IMR-90 (cell line): ENCODE measurements at regions not wholly inside any gene's neighbourhood (a gene's known extent, or its start where the extent isn't known, plus 50 kb on each side); places are given as distances from the start of the nearest gene placed in this dataset.

ENCODE experiments used
- ATAC-seq: fragments of 200-7000 bp; cut with Tn5 transposase; 2 replicates; pipeline ENCODE4 v1.9.1; 2020; ENCODE audit warnings: low read depth, mild to moderate bottlenecking, moderate library complexity
- BruUV-seq: library from RNA; stranded (reverse); fragments of 400-500 nt; replicated peaks from 2 replicates; lab custom pipeline; 2021; lab: Mats Ljungman, UMichigan
- CTCF ChIA-PET: fragments of 300-600 bp; formaldehyde crosslinking; extraction: SDS; loops from one replicate; lab custom pipeline; 2021; ENCODE audit warnings: antibody characterized with exemption; lab: Yijun Ruan, JAX
- POLR2A ChIA-PET: fragments of 300-600 bp; sonication (Branson Sonifier 250); formaldehyde crosslinking; loops from one replicate; lab custom pipeline; 2022; ENCODE audit warnings: antibody characterized with exemption; ENCODE audit not compliant: unreplicated experiment; lab: Charles Lee
- DNase-seq: peaks from one replicate; pipeline ENCODE4 v3.0.0; 2013
- H2AFZ ChIP-seq: replicated peaks from 2 replicates; pipeline ENCODE3; 2013; ENCODE audit warnings: low read length, mild to moderate bottlenecking; ENCODE audit not compliant: poor library complexity
- H2AK5ac ChIP-seq: 2 replicates; pipeline ENCODE4 v1.6.1; 2013; ENCODE audit warnings: low read depth, low read length, inconsistent platforms
- H2AK9ac ChIP-seq: replicated peaks from 2 replicates; pipeline ENCODE3; 2013; ENCODE audit warnings: mild to moderate bottlenecking, low read depth, low read length, moderate library complexity; ENCODE audit not compliant: poor library complexity
- H2BK120ac ChIP-seq: 2 replicates; pipeline ENCODE4 v1.6.1; 2013; ENCODE audit warnings: low read depth, low read length, inconsistent platforms
- H2BK15ac ChIP-seq: 3 replicates; pipeline ENCODE4 v1.6.1; 2013; ENCODE audit warnings: low read depth, low read length, inconsistent platforms
- H2BK20ac ChIP-seq: 2 replicates; pipeline ENCODE4 v1.6.1; 2013; ENCODE audit warnings: low read depth, mild to moderate bottlenecking, inconsistent platforms, low read length, moderate library complexity
- H2BK5ac ChIP-seq: 2 replicates; pipeline ENCODE4 v1.6.1; 2013; ENCODE audit warnings: mild to moderate bottlenecking, low read depth, low read length, inconsistent platforms; ENCODE audit not compliant: poor library complexity, severe bottlenecking
- H3K14ac ChIP-seq: replicated peaks from 2 replicates; pipeline ENCODE4 v1.6.1; 2013; ENCODE audit warnings: low read depth, low read length, inconsistent platforms
- H3K18ac ChIP-seq: 2 replicates; pipeline ENCODE4 v1.6.1; 2013; ENCODE audit warnings: low read depth, low read length, control low read depth
- H3K23ac ChIP-seq: 2 replicates; pipeline ENCODE4 v1.6.1; 2013; ENCODE audit warnings: low read depth, low read length, inconsistent platforms
- H3K27ac ChIP-seq: 2 replicates; pipeline ENCODE4 v1.5.1; 2013; ENCODE audit warnings: mild to moderate bottlenecking, control low read depth, low read length; ENCODE audit not compliant: insufficient read depth
- H3K27me3 ChIP-seq: 2 replicates; pipeline ENCODE4 v1.6.1; 2013; ENCODE audit warnings: low read length; ENCODE audit not compliant: control insufficient read depth, insufficient read depth
- H3K36me3 ChIP-seq: 2 replicates; pipeline ENCODE4 v1.6.1; 2013; ENCODE audit warnings: low read length, mixed read lengths; ENCODE audit not compliant: control insufficient read depth, insufficient read depth
- H3K4ac ChIP-seq: 2 replicates; pipeline ENCODE4 v1.6.1; 2013; ENCODE audit warnings: low read depth, low read length, inconsistent platforms
- H3K4me1 ChIP-seq: 2 replicates; pipeline ENCODE4 v1.6.1; 2013; ENCODE audit warnings: low read length, mixed read lengths; ENCODE audit not compliant: control insufficient read depth, insufficient read depth
- H3K4me2 ChIP-seq: 2 replicates; pipeline ENCODE4 v1.6.1; 2013; ENCODE audit warnings: low read depth, mild to moderate bottlenecking, control low read depth, low read length, moderate library complexity
- H3K4me3 ChIP-seq: 2 replicates; pipeline ENCODE4 v1.5.1; 2013; ENCODE audit warnings: low read depth, mild to moderate bottlenecking, control low read depth, low read length, moderate library complexity; ENCODE audit not compliant: insufficient read depth
- H3K56ac ChIP-seq: 2 replicates; pipeline ENCODE4 v1.6.1; 2013; ENCODE audit warnings: low read length, inconsistent platforms; ENCODE audit not compliant: insufficient read depth; ENCODE audit errors: extremely low read depth
- H3K79me1 ChIP-seq, 2 experiments: 2 replicates each; pipeline ENCODE4 v1.6.1; 2013; ENCODE audit warnings: low read length in 2 of 2, inconsistent platforms in 1 of 2, low read depth in 1 of 2
- H3K9ac ChIP-seq: 2 replicates; pipeline ENCODE4 v1.6.1; 2013; ENCODE audit warnings: low read depth, low read length, control low read depth
- H3K9me1 ChIP-seq: 2 replicates; pipeline ENCODE4 v1.6.1; 2013; ENCODE audit warnings: low read length, inconsistent platforms; ENCODE audit not compliant: insufficient read depth
- H3K9me3 ChIP-seq: 2 replicates; pipeline ENCODE4 v1.6.1; 2013; ENCODE audit warnings: low read length; ENCODE audit not compliant: control insufficient read depth, insufficient read depth
- H4K20me1 ChIP-seq: 2 replicates; pipeline ENCODE4 v1.6.1; 2013; ENCODE audit warnings: low read length, inconsistent platforms; ENCODE audit not compliant: insufficient read depth
- H4K5ac ChIP-seq: 2 replicates; pipeline ENCODE4 v1.6.1; 2013; ENCODE audit warnings: mild to moderate bottlenecking, low read depth, low read length, control low read depth
- H4K8ac ChIP-seq, 2 experiments: 2 replicates each; pipeline ENCODE4 v1.6.1; 2013; ENCODE audit warnings: low read depth in 2 of 2, low read length in 2 of 2, control low read depth in 1 of 2, inconsistent platforms in 1 of 2
- H4K91ac ChIP-seq: 2 replicates; pipeline ENCODE4 v1.6.1; 2013; ENCODE audit warnings: low read depth, low read length, inconsistent platforms; ENCODE audit not compliant: insufficient read depth
- BHLHE40 ChIP-seq: fragments of 150-350 bp; IDR thresholded peaks from 2 replicates; pipeline ENCODE4 v1.6.1; 2016; ENCODE audit warnings: mild to moderate bottlenecking, low read depth, low read length
- MAZ ChIP-seq: IDR thresholded peaks from 2 replicates; pipeline ENCODE4 v1.6.1; 2012; ENCODE audit warnings: low read depth, mild to moderate bottlenecking, low read length, improper control_type of control experiment, moderate library complexity, borderline replicate concordance
- RCOR1 ChIP-seq: IDR thresholded peaks from 2 replicates; pipeline ENCODE4 v1.6.1; 2012; ENCODE audit warnings: mild to moderate bottlenecking, low read length, improper control_type of control experiment; ENCODE audit not compliant: insufficient replicate concordance
- WGBS, 2 experiments: methylation state at CpG; one replicate each; pipeline versions ENCODE4 v1.1.5 to v1.1.7; 2013; ENCODE audit warnings: missing lambda C conversion rate in 2 of 2; ENCODE audit not compliant: insufficient read length in 1 of 2; ENCODE audit errors: extremely low coverage in 2 of 2; 5-methylcytosine and 5-hydroxymethylcytosine counted together
- dilution Hi-C: fragments of 300-500 bp; cut with HindIII; formaldehyde crosslinking; loops from one replicate; pipeline ENCODE4 v1.14.3; 2018; ENCODE audit warnings: low sequenced_read_pairs; ENCODE audit not compliant: unreplicated experiment
- in situ Hi-C: fragments of 300-500 bp; cut with MboI; formaldehyde crosslinking; loops from 3 replicates; pipeline ENCODE4 v1.14.3; 2019; ENCODE audit warnings: low sequenced_read_pairs, inconsistent platforms, mixed read lengths
- intact Hi-C: fragments of 100-400 bp; cut with micrococcal nuclease; formaldehyde crosslinking; loops from 2 replicates; pipeline ENCODE4 v1.10.0; 2022

DNA sequence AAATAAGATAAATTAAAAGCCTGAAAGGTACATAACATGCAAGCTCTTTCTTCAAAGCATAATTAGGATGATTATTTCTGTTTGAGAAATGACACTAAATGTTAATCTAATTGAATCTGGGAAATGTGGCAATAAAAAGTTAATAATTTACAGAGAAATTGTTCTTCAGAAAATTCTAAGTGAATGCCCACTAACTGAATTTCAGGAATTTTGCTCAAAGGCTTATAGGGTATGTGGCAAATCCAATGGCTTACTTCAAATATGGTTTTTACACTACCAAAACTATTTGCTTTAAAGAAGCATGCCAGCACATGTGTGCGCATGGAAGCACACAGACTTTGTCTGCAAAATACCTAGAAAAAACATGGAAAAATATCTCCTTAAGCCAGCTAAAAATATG, 186.6 kb upstream of the FOXD3 start:
- no peak for DNase-seq
- no peak overlapping the region for H3K9ac ChIP-seq
- CTCF ChIA-PET, result interaction anchor here (1.1 kb wide), 1 partner anchor 132 kb away, joined by 3 read pairs; no protein-coding TSS in a partner anchor
- intact Hi-C loops (no loop called here), in situ Hi-C loops (no loop called here), dilution Hi-C loops (no loop called here)
- BruUV-seq, result no TSS peak
- no peak overlapping the region for H4K91ac ChIP-seq
- H2AK9ac ChIP-seq, result no peak overlapping the region
- H3K4me3 ChIP-seq, result no peak overlapping the region
- no peak overlapping the region for H3K56ac ChIP-seq
- POLR2A ChIA-PET, result no interaction called here
- no peak overlapping the region for H2BK15ac ChIP-seq
- no peak overlapping the region for H4K5ac ChIP-seq
- H4K20me1 ChIP-seq, result no peaks in the 10 kb centered on the region
- H3K36me3 ChIP-seq, result no peaks in the 10 kb centered on the region
- no peak overlapping the region for H3K18ac ChIP-seq
- TF ChIP-seq BHLHE40 (no peak), MAZ (no peak), RCOR1 (no peak)
- H3K27me3 ChIP-seq, result no peaks in the 10 kb centered on the region
- no peak overlapping the region for H4K8ac ChIP-seq
- no peak overlapping the region for H2AK5ac ChIP-seq
- H3K27ac ChIP-seq, result no peak overlapping the region
- H3K23ac ChIP-seq, result no peak overlapping the region
- H2AFZ ChIP-seq, result no peak overlapping the region
- no peaks in the 10 kb centered on the region for H3K4me1 ChIP-seq
- H3K4me2 ChIP-seq, result no peak overlapping the region
- no peaks in the 10 kb centered on the region for H3K9me3 ChIP-seq
- no peaks in the 10 kb centered on the region for H3K79me1 ChIP-seq
- ATAC-seq, result no peak
- H2BK120ac ChIP-seq, result no peak overlapping the region
- H3K14ac ChIP-seq, result no peak overlapping the region
- H2BK5ac ChIP-seq, result no peak overlapping the region
- H2BK20ac ChIP-seq, result no peak overlapping the region
- no peaks in the 10 kb centered on the region for H3K9me1 ChIP-seq
- WGBS, 2 experiments, result no CpG with 5 or more reads among the region's 1 CpG
- H3K4ac ChIP-seq, result no peak overlapping the region
